GM19025 (cell line): ENCODE measurements at regions not wholly inside any gene's neighbourhood (a gene's known extent, or its start where the extent isn't known, plus 50 kb on each side); places are given as distances from the start of the nearest gene placed in this dataset.
A peak's percentile ranks its signal among the peaks of the same experiment; 100 is the strongest.

ENCODE experiments used
- ATAC-seq: cut with Tn5 transposase; IDR thresholded peaks from one replicate; pipeline ENCODE4 v1.9.1; 2021; ENCODE audit warnings: mild to moderate bottlenecking, low read depth, moderate library complexity; ENCODE audit not compliant: unreplicated experiment

- ATAC-seq: no peak
Observed at GRCh38 chr7:46177821-46178220, 256.7 kb upstream of the IGFBP3 start.

GRCh38 chr7:46175221-46175620 is 254.1 kb upstream of the IGFBP3 start:
- ATAC-seq: no peak

- no peak for ATAC-seq
Observed at GRCh38 chr7:46174196-46174580, 253.1 kb upstream of the IGFBP3 start.

- ATAC-seq: no peak
Observed at GRCh38 chr7:46173476-46174195, 252.6 kb upstream of the IGFBP3 start.

- no peak for ATAC-seq
Observed at GRCh38 chr7:46170792-46171191, 249.7 kb upstream of the IGFBP3 start.

GRCh38 chr7:46170021-46170420 is 248.9 kb upstream of the IGFBP3 start:
- no peak for ATAC-seq

- no peak for ATAC-seq
Observed at GRCh38 chr7:46169384-46169755, 248.3 kb upstream of the IGFBP3 start.

- ATAC-seq: no peak
Observed at GRCh38 chr7:46168671-46169383, 247.8 kb upstream of the IGFBP3 start.

- no peak for ATAC-seq
Observed at GRCh38 chr7:46168231-46168630, 247.2 kb upstream of the IGFBP3 start.

GRCh38 chr7:46165276-46165675 is 244.2 kb upstream of the IGFBP3 start:
- ATAC-seq: no peak

- no peak for ATAC-seq
Observed at GRCh38 chr7:46164629-46165028, 243.6 kb upstream of the IGFBP3 start.

- no peak for ATAC-seq
Observed at GRCh38 chr7:46163246-46163645, 242.2 kb upstream of the IGFBP3 start.

- no peak for ATAC-seq
Observed at GRCh38 chr7:46162609-46163008, 241.5 kb upstream of the IGFBP3 start.

GRCh38 chr7:46160861-46161260 is 239.8 kb upstream of the IGFBP3 start:
- ATAC-seq: no peak

GRCh38 chr7:46157931-46158330 is 236.9 kb upstream of the IGFBP3 start:
- no peak for ATAC-seq

GRCh38 chr7:46157404-46157803 is 236.3 kb upstream of the IGFBP3 start:
- no peak for ATAC-seq

- ATAC-seq: no peak
Observed at GRCh38 chr7:46156853-46157252, 235.8 kb upstream of the IGFBP3 start.

- no peak for ATAC-seq
Observed at GRCh38 chr7:46156086-46156485, 235.0 kb upstream of the IGFBP3 start.

- no peak for ATAC-seq
Observed at GRCh38 chr7:46155367-46155766, 234.3 kb upstream of the IGFBP3 start.

GRCh38 chr7:46153951-46154787 is 233.1 kb upstream of the IGFBP3 start:
- ATAC-seq: peak; percentile 75

GRCh38 chr7:46153583-46153950 is 232.5 kb upstream of the IGFBP3 start:
- ATAC-seq: no peak
